Activated T-cell treated with anti-CD3 and anti-CD28 coated beads for 48 hours (primary cell): ENCODE measurements at regions not wholly inside any gene's neighbourhood (a gene's known extent, or its start where the extent isn't known, plus 50 kb on each side); places are given as distances from the start of the nearest gene placed in this dataset.
"Not testable (repeated sequence)": the region's sequence is repeated elsewhere in the genome, so short reads cannot be mapped to it uniquely, and the experiment has no call there.

ENCODE experiments used
- DNase-seq: peaks from one replicate; pipeline ENCODE4 v3.0.0-alpha.2; 2020; ENCODE audit warnings: low read depth

GRCh38 chr7:41578700-41579099 lies 124.2 kb downstream of the INHBA start:
- DNase-seq: no peak

DNA sequence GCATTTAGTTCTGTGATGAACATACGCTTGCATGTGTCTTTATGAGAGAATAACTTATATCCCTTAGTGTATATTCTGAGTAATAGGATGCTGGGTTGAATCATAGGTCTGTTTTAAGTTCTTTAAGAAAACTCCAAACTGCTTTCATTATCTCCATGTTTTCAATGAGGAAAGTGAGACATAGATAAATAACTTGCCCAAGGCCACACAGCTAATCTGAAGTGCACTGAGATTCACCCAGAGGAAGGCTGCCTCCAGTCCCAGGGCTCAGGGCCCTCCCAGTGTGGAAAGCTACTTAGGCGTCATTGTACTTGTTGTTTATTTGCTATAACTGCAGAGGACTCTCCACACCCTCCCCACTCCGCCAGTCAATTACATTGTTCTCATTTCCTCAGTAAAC lies 126.7 kb downstream of the INHBA start:
- no peak for DNase-seq

DNA sequence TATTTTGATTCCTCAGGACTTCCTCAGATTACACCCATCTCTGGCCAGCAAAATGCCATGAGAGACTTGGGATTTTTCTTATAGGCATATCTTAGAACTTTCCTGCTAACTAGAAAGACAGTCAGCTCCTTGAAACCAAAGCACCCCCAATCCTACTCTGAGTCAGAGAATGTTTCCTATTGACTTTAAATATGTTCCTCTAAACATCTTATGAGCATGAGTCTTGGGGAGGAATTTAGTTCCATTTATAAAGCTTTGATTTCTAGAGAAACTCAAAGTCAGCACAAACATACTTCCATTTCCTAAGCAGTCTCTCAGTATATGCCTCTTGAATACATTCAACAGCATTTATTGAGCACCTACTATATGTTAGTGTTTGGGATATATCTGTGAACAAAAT lies 128.5 kb downstream of the INHBA start:
- DNase-seq: no peak

DNA sequence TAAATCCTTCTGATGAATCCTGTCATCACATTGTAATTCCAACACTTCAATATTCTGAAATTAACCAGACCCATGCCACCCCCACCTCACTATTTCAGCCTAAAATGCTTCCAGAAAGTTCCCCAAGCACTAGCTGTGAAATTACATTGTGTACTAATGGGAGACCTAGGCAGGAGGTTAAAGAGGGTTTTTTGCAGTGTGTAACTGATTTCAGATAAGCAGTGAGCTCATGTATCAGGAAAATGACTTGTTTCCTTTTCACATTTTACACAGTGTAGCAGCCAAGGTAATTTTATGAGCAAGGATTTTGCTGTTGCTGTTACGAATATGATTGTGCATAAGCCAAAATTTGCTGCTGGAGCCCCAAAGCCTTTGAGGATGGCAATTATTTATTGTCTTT lies 129.0 kb downstream of the INHBA start:
- DNase-seq: no peak

- DNase-seq: no peak
These were observed 129.4 kb downstream of the INHBA start for GRCh38 chr7:41573443-41573842.

- DNase-seq: no peak
These were observed 129.9 kb downstream of the INHBA start for GRCh38 chr7:41573015-41573414.

DNA sequence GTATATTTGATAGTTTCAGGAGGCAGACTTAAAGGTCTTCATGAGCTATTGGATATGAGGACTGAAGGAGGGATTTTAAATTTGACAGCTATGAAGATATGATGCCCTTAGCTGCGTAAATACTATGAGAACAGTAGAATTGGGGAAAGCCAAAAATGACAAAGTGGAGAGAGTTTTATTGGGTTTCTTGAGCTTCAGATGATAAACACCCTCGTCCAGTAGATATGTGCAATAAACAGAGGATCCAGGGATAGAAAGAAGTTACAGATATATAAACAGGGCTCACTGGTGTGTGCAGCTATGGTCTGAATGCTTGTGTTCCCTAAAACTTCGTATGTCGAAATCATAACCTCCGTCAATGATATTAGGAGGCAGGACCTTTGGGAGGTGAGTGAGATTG lies 131.3 kb downstream of the INHBA start:
- no peak for DNase-seq

DNA sequence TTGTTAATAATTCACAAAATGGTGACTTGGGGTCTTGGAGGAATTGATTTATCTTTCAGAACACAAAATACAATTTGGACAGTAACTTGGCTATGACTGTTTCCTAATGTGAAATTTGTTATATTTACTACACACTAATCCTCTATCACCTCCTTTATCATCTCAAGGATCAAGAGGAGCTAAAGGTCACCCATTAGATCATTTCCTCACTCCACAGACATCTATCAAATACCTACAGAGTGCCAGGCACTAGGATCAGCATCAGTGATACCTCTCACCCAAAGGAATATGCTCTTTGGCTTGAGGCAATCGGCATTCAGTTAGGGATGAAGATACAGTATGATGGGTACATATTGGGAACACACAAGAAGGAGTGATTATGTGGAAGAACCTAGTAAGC lies 132.1 kb downstream of the INHBA start:
- DNase-seq: no peak

- no peak for DNase-seq
These were observed 134.8 kb downstream of the INHBA start for GRCh38 chr7:41568135-41568534.

DNA sequence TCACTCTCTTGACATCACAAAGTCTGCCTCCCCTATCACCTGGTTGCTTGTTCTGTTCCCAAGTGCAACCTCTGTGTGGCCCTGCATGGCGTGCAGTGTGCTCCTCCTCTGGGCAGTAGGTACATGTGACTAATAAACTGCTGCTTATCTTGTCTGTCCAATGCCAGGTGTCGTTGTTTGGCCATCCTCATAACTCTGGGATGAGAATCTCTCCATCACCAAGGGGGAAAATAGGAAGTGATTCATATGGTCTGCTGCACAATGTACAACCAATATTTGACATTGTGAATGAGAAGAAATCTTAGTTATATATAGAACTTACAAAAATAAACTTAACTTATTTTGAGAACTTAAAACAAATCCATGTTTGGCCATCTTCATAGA lies 135.2 kb downstream of the INHBA start:
- DNase-seq: no peak

GRCh38 chr7:41567031-41567730 lies 135.7 kb downstream of the INHBA start:
- no peak for DNase-seq

GRCh38 chr7:41566581-41566980 lies 136.3 kb downstream of the INHBA start:
- DNase-seq: no peak

- no peak for DNase-seq
These were observed 137.2 kb downstream of the INHBA start for GRCh38 chr7:41565655-41566054.

DNA sequence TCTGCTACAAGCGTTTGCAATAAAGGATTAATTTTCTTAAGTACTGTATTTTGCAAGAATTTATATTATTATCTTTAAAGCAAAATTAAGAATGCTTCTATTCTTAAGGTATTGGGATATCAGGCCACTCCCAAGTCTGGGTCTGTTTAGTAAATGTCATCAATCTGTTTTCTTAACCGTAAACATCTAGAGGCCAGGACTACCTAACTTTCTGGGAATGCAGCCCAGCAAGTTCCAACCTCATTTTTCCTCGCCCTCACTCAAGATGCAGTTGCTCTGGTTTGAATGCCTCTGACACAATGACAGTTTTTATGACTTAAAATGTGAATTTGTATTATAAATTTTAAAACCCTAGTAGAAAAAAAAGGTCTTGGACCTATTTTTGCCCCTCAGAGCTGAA lies 143.5 kb downstream of the INHBA start:
- no peak for DNase-seq

DNA sequence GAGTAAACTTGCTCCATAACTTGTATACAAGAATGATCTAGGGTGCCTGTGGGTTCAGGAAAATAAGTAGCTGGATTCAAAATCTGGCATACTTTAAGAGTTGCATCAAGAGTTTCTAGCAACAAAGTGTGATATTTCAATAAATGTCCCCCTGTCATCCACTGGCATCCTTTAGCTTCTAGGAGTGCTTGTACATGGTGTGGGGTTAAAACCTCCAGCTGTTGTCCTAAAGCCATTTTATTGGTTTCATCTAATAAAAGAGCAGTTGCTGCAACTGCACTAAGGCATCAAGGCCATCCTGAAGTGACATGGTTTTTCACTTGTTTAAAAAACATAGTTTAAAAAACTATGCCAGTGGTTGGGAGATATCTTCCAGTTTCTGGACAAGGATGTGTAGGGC lies 148.4 kb downstream of the INHBA start:
- no peak for DNase-seq

GRCh38 chr7:41550046-41550445 lies 152.8 kb downstream of the INHBA start:
- not testable (repeated sequence) for DNase-seq

GRCh38 chr7:41544241-41544640 lies 158.6 kb downstream of the INHBA start:
- DNase-seq: no peak

- DNase-seq: no peak
These were observed 162.3 kb downstream of the INHBA start for GRCh38 chr7:41540601-41541000.

DNA sequence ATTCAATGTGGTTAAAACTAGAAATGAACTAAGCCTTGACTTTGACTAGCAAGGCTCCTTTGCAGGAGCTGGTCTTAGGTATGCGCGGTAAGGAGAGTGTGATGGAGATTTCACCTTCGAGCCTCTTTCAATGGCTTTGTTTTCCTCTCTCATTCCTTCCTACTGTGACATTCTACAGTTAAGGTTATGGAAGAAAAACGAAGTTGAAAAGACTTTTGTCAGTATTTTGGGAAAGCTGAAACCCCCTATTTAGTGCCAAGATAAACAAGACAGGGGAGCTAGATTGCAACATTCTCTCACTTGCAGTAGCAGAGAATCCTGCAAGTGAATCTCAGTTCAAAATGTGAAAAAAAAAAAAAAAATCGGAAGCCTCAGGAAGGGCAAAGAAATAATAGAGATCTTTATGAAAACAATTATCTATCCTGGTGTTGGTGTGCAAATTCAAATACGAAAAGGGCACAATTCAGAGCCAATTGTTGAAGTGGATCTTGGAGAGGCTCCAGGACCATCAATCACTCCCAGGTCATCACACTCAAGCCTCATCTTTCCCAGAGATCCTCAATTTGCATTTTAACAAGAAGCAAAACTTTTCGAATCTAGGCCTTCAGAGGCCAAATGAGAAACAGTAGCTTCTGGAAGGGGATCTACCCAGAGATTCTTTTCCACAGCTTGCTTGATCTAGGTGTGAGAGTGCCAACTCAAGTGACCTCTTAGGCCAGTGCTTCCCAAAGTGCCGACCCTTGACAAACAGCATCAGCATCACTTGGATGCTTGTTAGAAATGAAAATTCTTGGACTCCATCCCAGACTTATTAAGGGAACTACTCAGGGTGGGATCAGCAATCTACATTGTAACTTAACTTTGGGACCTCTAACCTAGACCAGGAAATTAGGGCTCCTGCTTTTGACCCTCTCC lies 163.8 kb downstream of the INHBA start:
- no peak for DNase-seq

GRCh38 chr7:41536873-41537665 lies 165.8 kb downstream of the INHBA start:
- DNase-seq: no peak

DNA sequence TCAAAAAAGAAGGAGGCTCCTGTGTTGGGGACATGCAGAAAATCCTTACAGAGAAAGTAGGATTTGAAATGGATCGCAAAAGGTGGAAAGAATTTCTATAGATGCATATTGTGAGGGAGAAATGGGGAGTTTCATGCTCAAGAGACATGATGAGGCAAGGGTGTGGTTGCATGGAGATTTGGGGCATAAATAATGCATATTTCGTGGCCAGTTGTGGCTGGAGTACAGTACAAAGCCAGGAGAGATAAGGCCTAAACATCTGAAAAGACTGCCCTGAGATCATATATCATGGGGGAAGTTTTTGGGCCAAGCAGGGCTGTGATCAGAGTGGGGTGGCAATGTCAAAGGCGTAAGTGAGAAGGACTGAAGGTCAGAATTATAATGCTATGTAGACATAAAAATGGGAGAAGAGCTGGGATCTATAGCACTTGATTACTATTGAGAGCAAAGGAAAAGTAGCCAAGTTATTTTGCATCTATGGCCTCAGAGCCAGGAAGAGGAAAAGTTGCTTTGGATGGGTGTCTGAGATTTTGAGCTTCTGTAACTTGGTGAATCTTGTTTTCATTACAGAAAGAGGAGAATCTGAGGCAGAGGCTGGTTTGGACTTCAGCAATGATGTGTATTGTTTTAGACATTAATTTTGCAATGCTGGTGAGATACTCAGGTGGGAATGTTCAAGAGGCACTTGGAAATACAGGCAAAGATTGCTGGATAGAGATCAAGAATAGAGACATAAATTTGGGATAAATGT lies 166.6 kb downstream of the INHBA start:
- no peak for DNase-seq

GRCh38 chr7:41529831-41530230 lies 173.1 kb downstream of the INHBA start:
- no peak for DNase-seq
